K562 (cell line): ENCODE measurements at regions not wholly inside any gene's neighbourhood (a gene's known extent, or its start where the extent isn't known, plus 50 kb on each side); places are given as distances from the start of the nearest gene placed in this dataset.

Source experiments
- CBX5 ChIP-seq: IDR thresholded peaks from 2 replicates; pipeline ENCODE4 v1.6.1; 2014; ENCODE audit warnings: low read depth, borderline replicate concordance
- FOXA1 ChIP-seq: fragments of 450-650 bp; IDR thresholded peaks from 2 replicates; pipeline ENCODE4 v1.6.1; 2016; ENCODE audit warnings: mild to moderate bottlenecking, borderline replicate concordance
- MEF2A ChIP-seq: IDR thresholded peaks from 2 replicates; pipeline ENCODE4 v1.6.1; 2011; ENCODE audit warnings: low read depth, mild to moderate bottlenecking, low read length, moderate library complexity; ENCODE audit not compliant: control insufficient read depth
- SIRT6 ChIP-seq: IDR thresholded peaks from one replicate; pipeline ENCODE4 v1.6.1; 2012; ENCODE audit warnings: low read depth, mild to moderate bottlenecking, control low read depth, inconsistent platforms, low read length, moderate library complexity
- ZNF77 ChIP-seq: fragments of 250-450 bp; sonication (Bioruptor Pico); IDR thresholded peaks from 2 replicates; pipeline ENCODE4 v1.5.0; 2020
- TF ChIP-seq, protein P1 (sequence below), 2 experiments: fragments of 450-650 bp; IDR thresholded peaks; 2 replicates each; pipeline ENCODE4 v1.6.1; 2016; ENCODE audit warnings: mild to moderate bottlenecking in 2 of 2, borderline replicate concordance in 1 of 2, low read depth in 1 of 2, moderate library complexity in 1 of 2
- TF ChIP-seq, protein P2 (sequence below): sonication (generic); formaldehyde crosslinking; IDR thresholded peaks from 2 replicates; pipeline ENCODE4 v1.8.0; 2022; ENCODE audit warnings: mild to moderate bottlenecking, missing genetic modification reagents
- TF ChIP-seq, protein P3 (sequence below): fragments of 450-650 bp; IDR thresholded peaks from 2 replicates; pipeline ENCODE4 v1.6.1; 2016; ENCODE audit warnings: borderline replicate concordance
- TF ChIP-seq, protein P4 (sequence below), 2 experiments: fragments of 450-650 bp in 1 of 2; sonication (generic) in 1 of 2; formaldehyde crosslinking in 1 of 2; IDR thresholded peaks in 1 of 2; conservative IDR thresholded peaks in 1 of 2; 2 replicates each; pipeline versions ENCODE4 v1.6.1 to v1.8.1; 2016 to 2023; ENCODE audit warnings: mild to moderate bottlenecking in 2 of 2, moderate library complexity in 2 of 2, inconsistent platforms in 1 of 2, missing genetic modification reagents in 1 of 2

DNA sequence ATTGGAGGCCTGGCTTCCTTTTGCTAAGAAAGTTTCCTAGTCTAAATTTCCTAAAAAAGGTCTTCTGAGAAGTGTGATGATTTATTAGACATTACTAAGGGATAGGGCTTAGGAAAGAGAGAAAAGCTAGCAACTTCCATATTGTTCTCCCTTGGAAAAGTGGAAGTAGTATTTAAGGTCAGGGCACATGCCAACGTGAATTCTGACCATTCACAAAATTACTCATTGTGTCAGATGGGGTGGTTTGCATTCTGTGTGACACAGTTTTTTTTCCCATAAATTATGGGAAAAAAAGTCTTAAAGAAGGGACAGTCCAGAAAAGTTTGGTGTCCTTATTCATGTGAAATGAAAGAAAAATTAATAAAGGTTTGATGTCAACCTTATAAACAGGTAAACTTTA lies 110.0 kb upstream of the ARRDC3 start (continued):
- TF ChIP-seq, protein P1, sequence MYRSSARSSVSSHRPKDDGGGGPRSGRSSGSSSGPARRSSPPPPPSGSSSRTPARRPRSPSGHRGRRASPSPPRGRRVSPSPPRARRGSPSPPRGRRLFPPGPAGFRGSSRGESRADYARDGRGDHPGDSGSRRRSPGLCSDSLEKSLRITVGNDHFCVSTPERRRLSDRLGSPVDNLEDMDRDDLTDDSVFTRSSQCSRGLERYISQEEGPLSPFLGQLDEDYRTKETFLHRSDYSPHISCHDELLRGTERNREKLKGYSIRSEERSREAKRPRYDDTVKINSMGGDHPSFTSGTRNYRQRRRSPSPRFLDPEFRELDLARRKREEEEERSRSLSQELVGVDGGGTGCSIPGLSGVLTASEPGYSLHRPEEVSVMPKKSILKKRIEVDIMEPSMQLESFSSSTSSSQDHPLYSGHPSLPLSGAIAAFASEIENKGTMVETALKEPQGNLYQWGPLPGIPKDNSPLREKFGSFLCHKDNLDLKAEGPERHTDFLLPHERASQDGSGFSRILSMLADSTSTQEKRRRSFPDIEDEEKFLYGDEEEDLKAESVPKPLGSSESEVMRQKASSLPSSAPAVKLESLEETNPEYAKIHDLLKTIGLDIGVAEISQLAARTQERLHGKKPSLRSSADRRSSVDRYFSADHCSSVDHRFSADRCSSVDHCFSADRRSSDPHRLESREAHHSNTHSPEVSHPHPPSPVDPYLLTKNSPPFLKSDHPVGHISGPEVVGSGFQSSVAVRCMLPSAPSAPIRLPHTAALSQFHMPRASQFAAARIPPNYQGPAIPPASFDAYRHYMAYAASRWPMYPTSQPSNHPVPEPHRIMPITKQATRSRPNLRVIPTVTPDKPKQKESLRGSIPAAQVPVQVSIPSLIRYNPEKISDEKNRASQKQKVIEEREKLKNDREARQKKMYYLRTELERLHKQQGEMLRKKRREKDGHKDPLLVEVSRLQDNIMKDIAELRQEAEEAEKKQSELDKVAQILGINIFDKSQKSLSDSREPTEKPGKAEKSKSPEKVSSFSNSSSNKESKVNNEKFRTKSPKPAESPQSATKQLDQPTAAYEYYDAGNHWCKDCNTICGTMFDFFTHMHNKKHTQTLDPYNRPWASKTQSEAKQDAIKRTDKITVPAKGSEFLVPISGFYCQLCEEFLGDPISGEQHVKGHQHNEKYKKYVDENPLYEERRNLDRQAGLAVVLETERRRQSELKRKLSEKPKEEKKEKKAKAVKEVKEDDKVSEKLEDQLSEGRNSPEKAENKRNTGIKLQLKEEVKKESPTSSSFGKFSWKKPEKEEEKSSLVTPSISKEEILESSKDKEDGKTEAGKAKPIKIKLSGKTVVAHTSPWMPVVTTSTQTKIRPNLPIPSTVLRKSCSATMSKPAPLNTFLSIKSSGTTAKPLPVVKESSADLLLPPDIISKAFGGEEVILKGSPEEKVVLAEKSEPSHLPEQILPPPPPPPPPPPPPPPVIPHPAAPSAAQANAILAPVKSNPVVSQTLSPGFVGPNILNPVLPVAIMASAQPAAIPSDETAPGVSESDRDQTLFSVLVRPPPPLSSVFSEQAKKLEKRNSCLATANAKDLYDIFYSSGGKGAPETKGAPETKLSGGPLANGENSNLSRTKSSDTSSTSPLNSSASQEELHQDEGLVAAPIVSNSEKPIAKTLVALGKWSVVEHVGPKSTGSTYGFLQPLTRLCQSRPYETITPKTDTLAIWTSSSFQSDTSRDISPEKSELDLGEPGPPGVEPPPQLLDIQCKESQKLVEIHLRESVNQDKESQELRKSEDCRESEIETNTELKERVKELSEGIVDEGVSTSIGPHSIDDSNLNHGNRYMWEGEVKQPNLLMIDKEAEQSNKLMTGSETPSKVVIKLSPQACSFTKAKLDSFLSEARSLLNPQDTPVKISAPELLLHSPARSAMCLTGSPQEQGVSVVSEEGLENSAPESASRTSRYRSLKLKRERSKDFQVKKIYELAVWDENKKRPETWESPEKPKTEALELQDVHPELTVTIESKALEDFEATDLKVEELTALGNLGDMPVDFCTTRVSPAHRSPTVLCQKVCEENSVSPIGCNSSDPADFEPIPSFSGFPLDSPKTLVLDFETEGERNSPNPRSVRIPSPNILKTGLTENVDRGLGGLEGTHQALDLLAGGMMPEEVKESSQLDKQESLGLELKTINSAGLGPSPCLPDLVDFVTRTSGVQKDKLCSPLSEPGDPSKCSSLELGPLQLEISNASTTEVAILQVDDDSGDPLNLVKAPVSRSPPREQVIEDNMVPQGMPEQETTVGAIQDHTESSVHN (IDR thresholded peaks at IDR 0.05; ENCODE audit: borderline replicate concordance in 1 of 2, low read depth in 1 of 2), result no peak
- TF ChIP-seq ZNF77 (CRISPR knock-in tag) (no peak), MEF2A (no peak), SIRT6 (no peak), CBX5 (no peak), FOXA1 (no peak)
- TF ChIP-seq, protein P2, sequence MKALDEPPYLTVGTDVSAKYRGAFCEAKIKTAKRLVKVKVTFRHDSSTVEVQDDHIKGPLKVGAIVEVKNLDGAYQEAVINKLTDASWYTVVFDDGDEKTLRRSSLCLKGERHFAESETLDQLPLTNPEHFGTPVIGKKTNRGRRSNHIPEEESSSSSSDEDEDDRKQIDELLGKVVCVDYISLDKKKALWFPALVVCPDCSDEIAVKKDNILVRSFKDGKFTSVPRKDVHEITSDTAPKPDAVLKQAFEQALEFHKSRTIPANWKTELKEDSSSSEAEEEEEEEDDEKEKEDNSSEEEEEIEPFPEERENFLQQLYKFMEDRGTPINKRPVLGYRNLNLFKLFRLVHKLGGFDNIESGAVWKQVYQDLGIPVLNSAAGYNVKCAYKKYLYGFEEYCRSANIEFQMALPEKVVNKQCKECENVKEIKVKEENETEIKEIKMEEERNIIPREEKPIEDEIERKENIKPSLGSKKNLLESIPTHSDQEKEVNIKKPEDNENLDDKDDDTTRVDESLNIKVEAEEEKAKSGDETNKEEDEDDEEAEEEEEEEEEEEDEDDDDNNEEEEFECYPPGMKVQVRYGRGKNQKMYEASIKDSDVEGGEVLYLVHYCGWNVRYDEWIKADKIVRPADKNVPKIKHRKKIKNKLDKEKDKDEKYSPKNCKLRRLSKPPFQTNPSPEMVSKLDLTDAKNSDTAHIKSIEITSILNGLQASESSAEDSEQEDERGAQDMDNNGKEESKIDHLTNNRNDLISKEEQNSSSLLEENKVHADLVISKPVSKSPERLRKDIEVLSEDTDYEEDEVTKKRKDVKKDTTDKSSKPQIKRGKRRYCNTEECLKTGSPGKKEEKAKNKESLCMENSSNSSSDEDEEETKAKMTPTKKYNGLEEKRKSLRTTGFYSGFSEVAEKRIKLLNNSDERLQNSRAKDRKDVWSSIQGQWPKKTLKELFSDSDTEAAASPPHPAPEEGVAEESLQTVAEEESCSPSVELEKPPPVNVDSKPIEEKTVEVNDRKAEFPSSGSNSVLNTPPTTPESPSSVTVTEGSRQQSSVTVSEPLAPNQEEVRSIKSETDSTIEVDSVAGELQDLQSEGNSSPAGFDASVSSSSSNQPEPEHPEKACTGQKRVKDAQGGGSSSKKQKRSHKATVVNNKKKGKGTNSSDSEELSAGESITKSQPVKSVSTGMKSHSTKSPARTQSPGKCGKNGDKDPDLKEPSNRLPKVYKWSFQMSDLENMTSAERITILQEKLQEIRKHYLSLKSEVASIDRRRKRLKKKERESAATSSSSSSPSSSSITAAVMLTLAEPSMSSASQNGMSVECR (CRISPR knock-in tag), result no peak
- TF ChIP-seq, protein P3, sequence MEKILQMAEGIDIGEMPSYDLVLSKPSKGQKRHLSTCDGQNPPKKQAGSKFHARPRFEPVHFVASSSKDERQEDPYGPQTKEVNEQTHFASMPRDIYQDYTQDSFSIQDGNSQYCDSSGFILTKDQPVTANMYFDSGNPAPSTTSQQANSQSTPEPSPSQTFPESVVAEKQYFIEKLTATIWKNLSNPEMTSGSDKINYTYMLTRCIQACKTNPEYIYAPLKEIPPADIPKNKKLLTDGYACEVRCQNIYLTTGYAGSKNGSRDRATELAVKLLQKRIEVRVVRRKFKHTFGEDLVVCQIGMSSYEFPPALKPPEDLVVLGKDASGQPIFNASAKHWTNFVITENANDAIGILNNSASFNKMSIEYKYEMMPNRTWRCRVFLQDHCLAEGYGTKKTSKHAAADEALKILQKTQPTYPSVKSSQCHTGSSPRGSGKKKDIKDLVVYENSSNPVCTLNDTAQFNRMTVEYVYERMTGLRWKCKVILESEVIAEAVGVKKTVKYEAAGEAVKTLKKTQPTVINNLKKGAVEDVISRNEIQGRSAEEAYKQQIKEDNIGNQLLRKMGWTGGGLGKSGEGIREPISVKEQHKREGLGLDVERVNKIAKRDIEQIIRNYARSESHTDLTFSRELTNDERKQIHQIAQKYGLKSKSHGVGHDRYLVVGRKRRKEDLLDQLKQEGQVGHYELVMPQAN, result no peak
- TF ChIP-seq, protein P4, sequence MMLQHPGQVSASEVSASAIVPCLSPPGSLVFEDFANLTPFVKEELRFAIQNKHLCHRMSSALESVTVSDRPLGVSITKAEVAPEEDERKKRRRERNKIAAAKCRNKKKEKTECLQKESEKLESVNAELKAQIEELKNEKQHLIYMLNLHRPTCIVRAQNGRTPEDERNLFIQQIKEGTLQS (IDR thresholded peaks at IDR 0.05), result no peak
- TF ChIP-seq, protein P4 (CRISPR knock-in tag; conservative IDR thresholded peaks at IDR 0.05), result no peak
